Nephron progenitor cell (in vitro differentiated cells): ENCODE measurements at regions not wholly inside any gene's neighbourhood (a gene's known extent, or its start where the extent isn't known, plus 50 kb on each side); places are given as distances from the start of the nearest gene placed in this dataset.

Source experiments
- DNase-seq: peaks from one replicate; pipeline ENCODE4 v3.0.0; 2021
- H3K27ac Mint-ChIP-seq: 2 replicates; pipeline ENCODE4 v1.8.0; 2021; ENCODE audit warnings: mild to moderate bottlenecking, moderate library complexity, mixed read lengths
- H3K27me3 Mint-ChIP-seq: 2 replicates; pipeline ENCODE4 v1.8.0; 2021; ENCODE audit warnings: mild to moderate bottlenecking, low read depth, mixed read lengths; ENCODE audit not compliant: poor library complexity
- H3K36me3 Mint-ChIP-seq: 2 replicates; pipeline ENCODE4 v1.8.0; 2021; ENCODE audit warnings: low read depth, mixed read lengths
- H3K4me1 Mint-ChIP-seq: 2 replicates; pipeline ENCODE4 v1.8.0; 2021; ENCODE audit warnings: mixed read lengths
- H3K4me3 Mint-ChIP-seq: 2 replicates; pipeline ENCODE4 v1.8.0; 2021; ENCODE audit warnings: mild to moderate bottlenecking, moderate library complexity, mixed read lengths
- H3K9me3 Mint-ChIP-seq: 2 replicates; pipeline ENCODE4 v1.8.0; 2021; ENCODE audit warnings: mild to moderate bottlenecking, moderate library complexity, mixed read lengths
- TF ChIP-seq, protein P1 (sequence below): fragments of 200-600 bp; sonication (generic); IDR thresholded peaks from 2 replicates; pipeline ENCODE4 v1.5.0; 2021; ENCODE audit warnings: antibody characterized with exemption

DNA sequence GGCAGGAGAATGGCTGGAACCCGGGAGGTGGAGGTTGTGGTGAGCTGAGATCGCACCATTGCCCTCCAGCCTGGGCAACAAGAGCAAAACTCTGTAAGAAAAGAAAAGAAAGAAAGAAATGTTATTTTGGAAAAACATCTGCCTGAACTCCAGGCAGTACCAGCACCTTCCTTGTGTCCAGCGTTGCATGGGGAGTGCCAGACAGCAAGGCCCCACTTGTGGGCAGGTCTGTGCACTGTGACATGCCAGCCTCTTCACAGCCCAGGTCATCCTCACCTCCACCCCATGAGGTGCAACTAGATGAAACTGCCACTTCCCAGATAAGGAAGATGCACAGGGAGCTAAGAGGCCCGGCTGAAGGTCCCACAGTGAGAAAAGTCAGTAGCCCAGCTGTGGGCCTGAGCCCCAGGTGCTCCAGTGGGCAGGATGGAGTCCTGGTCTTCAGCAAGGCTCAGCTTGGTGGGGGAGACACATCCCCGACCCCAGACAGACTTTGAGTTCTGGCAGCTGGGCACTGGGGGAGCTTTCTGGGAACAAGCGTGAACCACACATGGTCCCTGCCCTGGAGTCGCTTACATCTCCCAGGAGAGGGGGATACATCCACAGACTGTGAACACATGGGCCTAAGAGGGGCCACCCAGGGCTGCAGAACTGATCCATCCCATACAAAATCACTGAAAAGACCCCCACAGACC is 146.9 kb upstream of the IER5L start:
- no peak overlapping the region for H3K27ac Mint-ChIP-seq
- peaks cover 57% of the 10 kb centered on the region for H3K4me1 Mint-ChIP-seq
- H3K4me3 Mint-ChIP-seq = no peak overlapping the region
- peaks cover 6% of the 10 kb centered on the region for H3K27me3 Mint-ChIP-seq
- H3K36me3 Mint-ChIP-seq = no peaks in the 10 kb centered on the region
- no peaks in the 10 kb centered on the region for H3K9me3 Mint-ChIP-seq
- TF ChIP-seq, protein P1, sequence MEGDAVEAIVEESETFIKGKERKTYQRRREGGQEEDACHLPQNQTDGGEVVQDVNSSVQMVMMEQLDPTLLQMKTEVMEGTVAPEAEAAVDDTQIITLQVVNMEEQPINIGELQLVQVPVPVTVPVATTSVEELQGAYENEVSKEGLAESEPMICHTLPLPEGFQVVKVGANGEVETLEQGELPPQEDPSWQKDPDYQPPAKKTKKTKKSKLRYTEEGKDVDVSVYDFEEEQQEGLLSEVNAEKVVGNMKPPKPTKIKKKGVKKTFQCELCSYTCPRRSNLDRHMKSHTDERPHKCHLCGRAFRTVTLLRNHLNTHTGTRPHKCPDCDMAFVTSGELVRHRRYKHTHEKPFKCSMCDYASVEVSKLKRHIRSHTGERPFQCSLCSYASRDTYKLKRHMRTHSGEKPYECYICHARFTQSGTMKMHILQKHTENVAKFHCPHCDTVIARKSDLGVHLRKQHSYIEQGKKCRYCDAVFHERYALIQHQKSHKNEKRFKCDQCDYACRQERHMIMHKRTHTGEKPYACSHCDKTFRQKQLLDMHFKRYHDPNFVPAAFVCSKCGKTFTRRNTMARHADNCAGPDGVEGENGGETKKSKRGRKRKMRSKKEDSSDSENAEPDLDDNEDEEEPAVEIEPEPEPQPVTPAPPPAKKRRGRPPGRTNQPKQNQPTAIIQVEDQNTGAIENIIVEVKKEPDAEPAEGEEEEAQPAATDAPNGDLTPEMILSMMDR = no peak
- no peak for DNase-seq

DNA sequence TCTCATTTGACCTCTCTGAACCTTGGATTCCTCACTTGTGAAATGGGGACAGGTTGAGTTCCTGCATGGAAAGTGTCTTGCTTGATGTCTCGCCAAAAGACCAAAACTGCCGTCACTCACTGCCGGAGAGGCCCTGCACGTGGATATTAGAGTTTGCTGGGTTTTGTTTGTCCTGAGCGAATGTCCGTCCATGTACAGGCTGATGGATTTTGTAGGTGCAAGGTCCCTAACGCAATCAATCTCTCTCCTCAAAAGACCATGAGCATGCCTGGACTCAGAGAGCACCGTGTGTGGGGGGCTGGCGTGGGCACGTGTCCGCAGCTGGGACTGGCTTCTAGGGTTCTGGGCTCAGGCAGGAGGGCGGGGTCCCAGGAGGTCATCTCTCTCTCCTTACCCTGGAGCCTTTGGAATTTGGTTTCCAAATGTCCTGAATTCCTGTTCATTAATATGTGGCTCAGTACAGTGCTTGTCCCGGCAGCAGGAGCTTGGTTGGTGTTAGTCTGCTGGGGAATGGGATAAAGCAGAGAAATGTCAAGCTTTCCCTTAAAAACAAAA is 146.0 kb upstream of the IER5L start:
- Mint-ChIP-seq H3K4me1 (peaks cover 66% of the 10 kb centered on the region), H3K9me3 (no peaks in the 10 kb centered on the region), H3K36me3 (no peaks in the 10 kb centered on the region), H3K27ac (no peak overlapping the region), H3K4me3 (no peak overlapping the region), H3K27me3 (peaks cover 10% of the 10 kb centered on the region)
- no peak for DNase-seq
- TF ChIP-seq, protein P1 = no peak

GRCh38 chr9:129323376-129323998 is 145.4 kb upstream of the IER5L start:
- TF ChIP-seq, protein P1 = no peak

DNA sequence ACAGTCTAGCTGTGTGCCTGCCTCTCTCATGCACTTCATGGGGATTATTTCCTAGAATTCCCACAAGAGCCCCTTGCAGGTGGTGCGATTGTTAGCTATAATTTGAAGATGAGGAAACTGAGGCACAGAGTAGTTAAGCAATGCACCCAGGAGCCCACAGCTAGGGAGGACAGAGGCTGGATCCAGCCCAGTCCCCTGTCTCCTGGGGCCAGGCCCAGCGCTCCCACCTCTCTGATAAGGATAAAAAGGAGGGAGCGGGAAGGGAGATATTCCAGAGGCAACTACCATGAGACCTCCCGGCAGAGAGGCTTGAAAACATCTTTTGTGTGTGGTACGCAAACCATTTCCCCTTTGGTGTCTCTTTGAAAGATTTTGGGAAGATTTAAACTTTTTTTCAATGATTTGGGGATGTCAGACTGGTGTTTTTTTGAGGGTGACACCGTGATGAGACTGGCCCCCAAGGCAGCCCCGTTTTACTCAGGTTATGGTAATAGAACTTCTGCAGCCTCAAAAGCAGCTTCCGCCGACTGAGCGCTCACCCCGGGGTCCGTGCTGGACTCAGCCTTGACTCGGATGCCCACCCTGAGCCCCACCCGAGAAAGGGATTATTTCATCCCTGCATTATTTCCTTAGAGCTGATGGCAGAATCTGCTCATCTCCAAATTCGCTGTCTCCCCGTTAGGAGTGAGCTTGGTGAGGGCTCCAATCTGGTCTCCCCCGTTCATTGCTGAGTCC is 144.7 kb upstream of the IER5L start:
- H3K27me3 Mint-ChIP-seq = peaks cover 10% of the 10 kb centered on the region
- no peak overlapping the region for H3K27ac Mint-ChIP-seq
- H3K4me3 Mint-ChIP-seq = no peak overlapping the region
- H3K4me1 Mint-ChIP-seq = peaks cover 71% of the 10 kb centered on the region
- no peaks in the 10 kb centered on the region for H3K36me3 Mint-ChIP-seq
- TF ChIP-seq, protein P1 = no peak
- H3K9me3 Mint-ChIP-seq = no peaks in the 10 kb centered on the region
- no peak for DNase-seq

More at GRCh38 chr9:129323376-129323998, 145.4 kb upstream of the IER5L start:
- H3K27ac Mint-ChIP-seq = no peak overlapping the region
- no peaks in the 10 kb centered on the region for H3K36me3 Mint-ChIP-seq
- peaks cover 10% of the 10 kb centered on the region for H3K27me3 Mint-ChIP-seq
- H3K4me1 Mint-ChIP-seq = peaks cover 71% of the 10 kb centered on the region
- no peaks in the 10 kb centered on the region for H3K9me3 Mint-ChIP-seq
- H3K4me3 Mint-ChIP-seq = no peak overlapping the region
- no peak for DNase-seq

DNA sequence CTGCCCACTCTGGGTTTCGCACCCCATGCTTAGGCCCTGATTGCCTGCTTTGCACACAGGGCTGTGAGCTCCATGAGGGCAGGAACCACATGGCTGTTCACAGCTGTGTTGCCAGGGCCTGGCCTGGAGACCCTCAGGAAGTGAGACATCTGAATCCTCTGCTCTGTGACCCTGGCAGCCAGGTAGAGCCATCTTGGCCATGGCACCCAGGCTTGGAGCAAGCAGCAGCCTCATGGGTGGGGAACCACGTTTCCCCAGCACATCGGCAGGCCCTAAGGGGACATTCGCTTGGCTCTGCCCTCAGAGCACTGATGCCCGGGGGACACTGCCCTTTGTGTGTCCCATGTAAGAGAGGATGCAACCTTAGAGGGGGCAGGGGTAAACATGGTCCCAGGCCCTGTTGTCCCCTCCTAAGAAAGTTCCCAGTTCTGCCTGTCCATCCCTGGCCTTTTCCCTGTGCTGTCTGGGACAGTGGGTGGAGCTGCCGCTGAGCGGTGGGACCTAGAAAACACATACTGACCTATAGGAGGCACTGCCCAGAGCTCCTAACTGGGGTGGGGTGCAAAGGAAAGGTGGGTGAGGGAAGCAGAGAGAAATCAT is 144.1 kb upstream of the IER5L start:
- Mint-ChIP-seq H3K27me3 (peaks cover 11% of the 10 kb centered on the region), H3K4me1 (peaks cover 73% of the 10 kb centered on the region), H3K27ac (no peak overlapping the region), H3K36me3 (no peaks in the 10 kb centered on the region), H3K4me3 (no peak overlapping the region), H3K9me3 (no peaks in the 10 kb centered on the region)
- TF ChIP-seq, protein P1 = no peak
- DNase-seq = no peak
